HUDEP-2 (cell line): ENCODE measurements at regions not wholly inside any gene's neighbourhood (a gene's known extent, or its start where the extent isn't known, plus 50 kb on each side); places are given as distances from the start of the nearest gene placed in this dataset.

Source experiments
- DNase-seq, 76 experiments: peaks; one replicate each; lab custom pipeline; 2025; ENCODE audit not compliant: unreplicated experiment in 76 of 76; lab: John Stamatoyannopoulos, UW

GRCh38 chr21:17903929-17904639 is 84.9 kb upstream of the C21orf91 start:
- DNase-seq = no peak

GRCh38 chr21:17903029-17903806 is 84.1 kb upstream of the C21orf91 start:
- peak in 22 of 76 experiments; percentile 1 to 51 (median 16) for DNase-seq

GRCh38 chr21:17901458-17902079 is 82.4 kb upstream of the C21orf91 start:
- no peak for DNase-seq

- DNase-seq = no peak
These were observed 81.8 kb upstream of the C21orf91 start for GRCh38 chr21:17900990-17901385.

- peak in 27 of 76 experiments; percentile 1 to 48 (median 11) for DNase-seq
These were observed 81.3 kb upstream of the C21orf91 start for GRCh38 chr21:17900281-17900989.

- DNase-seq = no peak
These were observed 70.0 kb upstream of the C21orf91 start for GRCh38 chr21:17889171-17889570.

- DNase-seq = no peak
These were observed 50.0 kb upstream of the C21orf91 start for GRCh38 chr21:17869115-17869514.
